ENCODE measurements at regions not wholly inside any gene's neighbourhood (a gene's known extent, or its start where the extent isn't known, plus 50 kb on each side); places are given as distances from the start of the nearest gene placed in this dataset.

- no peak for TF ChIP-seq CTCF (IDR thresholded peaks at IDR 0.05 in 4 of 5, conservative IDR thresholded peaks at IDR 0.05 in 1 of 5)
- no peak for TF ChIP-seq POLR2A (IDR thresholded peaks at IDR 0.05)
These were observed 79.9 kb downstream of the FAM181B start for GRCh38 chr11:82653752-82654151.

Data from gastrocnemius medialis (tissue), 4 donors.